ENCODE measurements at regions not wholly inside any gene's neighbourhood (a gene's known extent, or its start where the extent isn't known, plus 50 kb on each side); places are given as distances from the start of the nearest gene placed in this dataset.
"Not testable (repeated sequence)": the region's sequence is repeated elsewhere in the genome, so short reads cannot be mapped to it uniquely, and the experiment has no call there.

- DNase-seq (ENCODE audit: low spot score), result no peak
Observed at GRCh38 chr18:40148960-40149359, 1806.1 kb upstream of the PIK3C3 start.

DNA sequence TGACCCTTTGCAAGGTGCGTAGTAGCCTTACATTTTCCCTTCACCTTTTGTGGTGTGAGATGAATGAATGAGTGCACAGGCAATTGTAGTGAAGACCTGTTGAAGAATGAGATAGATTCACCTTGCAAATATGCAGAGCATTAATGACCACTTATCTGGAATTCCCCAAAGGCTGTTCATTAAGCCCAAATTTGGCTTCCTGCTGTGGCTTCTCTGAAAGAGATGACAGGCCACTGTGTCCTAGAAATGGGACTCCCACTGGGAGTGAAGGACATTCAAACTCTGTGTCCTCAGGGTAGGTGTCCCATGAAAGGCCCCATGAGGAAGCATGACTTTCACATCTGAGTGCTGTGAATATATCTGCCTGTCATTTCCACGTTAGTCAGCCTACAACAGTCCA, 1821.8 kb upstream of the PIK3C3 start:
- no peak for DNase-seq (ENCODE audit: low spot score)

DNA sequence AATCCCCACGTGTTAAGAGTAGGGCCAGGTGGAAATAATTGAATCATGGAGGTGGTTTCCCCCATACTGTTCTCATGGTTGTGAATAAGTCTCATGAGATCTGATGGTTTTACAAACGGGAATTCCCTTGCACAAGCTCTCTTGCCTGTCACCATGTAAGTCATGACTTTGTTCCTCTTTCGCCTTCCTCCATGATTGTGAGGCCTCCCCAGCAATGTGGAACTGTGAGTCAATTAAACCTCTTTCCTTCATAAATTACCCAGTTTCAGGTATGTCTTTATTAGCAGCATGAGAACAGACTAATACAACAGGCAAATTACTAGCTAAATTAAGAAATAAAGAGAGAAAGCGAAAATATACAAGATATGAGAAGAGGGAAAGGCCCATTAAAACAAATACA, 1822.6 kb upstream of the PIK3C3 start:
- not testable (repeated sequence) for DNase-seq (ENCODE audit: low spot score)

GRCh38 chr18:40124107-40124506, 1830.9 kb upstream of the PIK3C3 start:
- no peak for DNase-seq (ENCODE audit: low spot score)

DNA sequence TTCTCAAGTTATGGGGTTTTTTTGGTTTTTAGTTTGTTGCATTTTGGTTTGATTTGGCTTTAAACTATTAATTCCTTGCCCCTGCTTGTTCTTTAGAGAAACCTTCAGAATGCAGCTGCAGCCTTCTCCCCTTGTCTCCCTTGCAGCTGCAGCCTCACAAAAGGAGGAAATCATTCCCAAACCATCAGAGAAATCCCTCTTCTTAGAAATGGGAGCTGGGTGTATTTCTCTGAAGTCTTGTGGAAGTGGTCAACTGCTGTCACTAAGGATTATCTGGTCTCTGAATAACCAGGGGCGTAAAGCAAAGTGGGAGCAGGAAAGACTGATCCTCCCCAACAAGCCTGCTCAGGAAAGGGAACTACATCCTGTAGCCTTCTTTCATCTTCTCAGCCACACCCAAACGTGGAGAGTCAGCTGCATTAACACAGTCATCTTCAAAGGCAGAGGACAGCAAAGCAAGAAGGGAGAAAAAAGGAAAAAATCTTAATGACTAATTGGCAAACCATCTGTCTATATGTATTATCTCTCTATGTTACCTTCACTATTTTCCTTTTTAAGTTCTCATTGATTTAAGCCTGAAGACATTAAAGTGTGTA, 1834.1 kb upstream of the PIK3C3 start:
- DNase-seq (ENCODE audit: low spot score), result no peak

DNA sequence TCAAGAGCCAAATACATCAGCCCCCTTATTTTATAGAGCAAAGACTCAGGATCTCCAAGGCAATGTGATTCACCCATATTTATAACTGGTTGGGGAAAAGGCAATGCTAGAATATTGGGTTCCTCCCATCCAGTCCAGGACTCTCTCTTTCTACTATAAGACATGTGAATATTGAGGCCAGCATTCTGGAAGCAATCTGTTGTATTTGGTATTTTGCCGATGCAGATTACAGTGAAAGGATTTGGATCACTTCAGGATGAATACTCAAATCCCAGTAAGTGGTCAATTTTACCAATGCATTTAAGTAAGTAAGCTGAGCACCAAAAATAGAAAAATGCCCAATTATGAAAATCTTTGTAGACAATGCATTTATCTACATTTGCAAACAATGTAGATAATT, 1834.7 kb upstream of the PIK3C3 start:
- no peak for DNase-seq (ENCODE audit: low spot score)

GRCh38 chr18:40119581-40119980, 1835.5 kb upstream of the PIK3C3 start:
- not testable (repeated sequence) for DNase-seq (ENCODE audit: low spot score)

DNA sequence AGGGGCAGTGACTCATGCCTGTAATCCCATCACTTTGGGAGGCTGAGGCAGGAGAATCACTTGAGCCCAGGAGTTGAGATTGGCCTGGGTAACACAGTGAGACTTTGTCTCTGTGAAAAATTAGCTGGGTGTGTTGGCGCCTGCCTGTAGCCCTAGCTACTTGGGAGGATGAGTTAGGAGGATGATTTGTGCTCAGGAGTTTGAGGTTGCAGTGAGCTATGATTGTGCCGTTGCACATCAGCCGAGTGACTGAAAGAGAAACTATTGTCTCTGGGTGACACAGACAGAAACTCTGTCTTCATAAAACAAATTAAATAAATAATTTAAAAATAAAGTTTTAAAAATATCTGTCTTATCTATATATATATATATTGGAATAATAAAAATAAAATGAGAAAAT, 1844.6 kb upstream of the PIK3C3 start:
- DNase-seq (ENCODE audit: low spot score), result no peak

DNA sequence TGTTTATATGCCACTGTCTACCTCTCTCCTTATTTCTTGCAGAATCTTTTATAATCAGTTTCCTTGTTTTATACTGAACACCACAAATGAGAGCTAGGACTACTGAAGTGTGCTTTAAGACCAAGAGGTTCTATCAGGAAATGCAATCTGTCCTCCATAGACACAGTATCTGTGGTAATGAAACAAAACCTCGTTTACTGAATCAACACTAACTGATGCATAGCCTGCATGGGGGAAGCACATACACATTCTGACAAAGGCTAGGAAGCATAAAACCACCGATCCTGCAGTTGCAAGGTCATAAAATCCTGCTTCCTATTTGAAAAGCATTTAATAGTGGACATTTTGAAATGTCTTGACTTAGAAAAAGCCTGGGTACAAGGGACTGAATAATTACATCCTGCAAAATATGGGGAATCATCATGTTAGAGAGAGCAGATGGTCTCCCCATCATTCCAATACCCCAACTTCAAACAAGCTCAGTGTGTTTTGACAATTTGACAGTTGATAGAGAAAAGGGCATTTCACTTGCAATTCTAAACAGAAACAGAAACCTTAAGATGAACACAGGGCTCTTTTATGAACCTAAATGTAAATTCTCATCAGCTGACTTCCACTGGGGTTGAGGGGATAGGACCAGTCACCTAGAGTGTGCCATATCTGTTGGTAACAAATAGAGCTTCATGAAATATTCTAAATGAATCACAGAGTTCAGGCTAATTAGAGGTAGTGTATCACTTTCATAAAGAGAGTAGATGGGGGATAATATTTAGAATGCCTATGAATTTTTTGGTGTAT, 1845.6 kb upstream of the PIK3C3 start:
- DNase-seq (ENCODE audit: low spot score), result no peak

- no peak for DNase-seq (ENCODE audit: low spot score)
Observed at GRCh38 chr18:40108596-40108995, 1846.4 kb upstream of the PIK3C3 start.

GRCh38 chr18:40102903-40103302, 1852.1 kb upstream of the PIK3C3 start:
- DNase-seq (ENCODE audit: low spot score), result no peak

GRCh38 chr18:40099641-40100040, 1855.4 kb upstream of the PIK3C3 start:
- no peak for DNase-seq (ENCODE audit: low spot score)

GRCh38 chr18:40096675-40097074, 1858.4 kb upstream of the PIK3C3 start:
- DNase-seq (ENCODE audit: low spot score), result no peak

DNA sequence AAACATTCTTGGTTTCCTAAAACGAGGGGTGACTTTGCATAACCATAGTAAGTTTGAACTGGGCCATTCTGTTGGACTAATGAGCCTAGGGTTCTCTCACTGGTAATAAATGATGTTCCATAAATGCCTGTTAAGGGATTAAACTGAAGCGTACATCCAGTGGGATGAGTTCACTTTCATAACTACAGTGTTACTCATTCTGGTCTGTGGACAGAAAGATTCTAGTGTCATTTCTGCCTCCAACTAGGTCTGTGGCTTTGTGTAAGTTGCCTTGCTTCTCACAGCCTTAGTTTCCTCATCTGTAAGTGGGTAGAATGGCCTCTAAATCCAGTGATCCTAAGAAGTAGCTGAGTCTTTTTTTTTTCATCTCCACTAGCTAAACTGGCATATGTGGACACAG, 1860.6 kb upstream of the PIK3C3 start:
- DNase-seq (ENCODE audit: low spot score), result no peak

- DNase-seq (ENCODE audit: low spot score), result no peak
Observed at GRCh38 chr18:40088130-40088529, 1866.9 kb upstream of the PIK3C3 start.

DNA sequence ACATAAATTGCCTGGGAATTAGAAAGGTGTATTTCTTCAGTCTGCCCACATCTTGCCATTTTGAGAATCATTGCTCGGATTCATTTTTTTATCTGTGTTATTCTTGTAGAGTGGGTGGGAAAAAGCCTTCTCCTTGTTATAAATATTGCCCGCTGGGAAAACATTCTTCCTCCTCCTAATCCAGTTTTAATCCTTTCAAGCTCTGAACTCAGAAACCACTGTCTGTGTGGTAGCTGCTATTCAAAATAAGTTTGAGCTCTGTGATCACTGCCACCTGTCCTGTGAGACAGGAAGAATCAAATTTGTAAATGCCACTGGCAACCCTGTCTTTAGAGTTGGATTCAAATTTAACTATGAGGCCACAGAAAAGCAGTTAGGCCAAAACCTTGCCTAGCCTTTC, 1875.2 kb upstream of the PIK3C3 start:
- no peak for DNase-seq (ENCODE audit: low spot score)

DNA sequence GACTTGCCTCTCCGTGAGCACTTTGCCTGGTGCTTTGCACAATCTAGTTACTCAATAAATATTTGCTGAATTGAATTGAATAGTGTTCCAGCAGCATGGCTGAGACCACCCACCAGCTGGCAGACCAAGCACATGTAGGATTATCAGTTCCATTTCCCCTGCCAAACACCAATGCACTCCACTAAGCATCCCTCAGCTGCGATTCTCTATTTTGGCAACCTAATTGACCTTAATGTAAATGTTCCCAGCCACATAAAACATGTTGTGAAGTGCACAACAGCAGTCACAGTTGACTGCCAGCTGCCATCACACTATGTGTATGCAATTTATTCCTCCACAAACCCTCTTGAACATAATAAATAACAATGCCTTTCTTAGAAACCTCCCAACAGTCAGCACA, 1879.4 kb upstream of the PIK3C3 start:
- DNase-seq (ENCODE audit: low spot score), result no peak

DNA sequence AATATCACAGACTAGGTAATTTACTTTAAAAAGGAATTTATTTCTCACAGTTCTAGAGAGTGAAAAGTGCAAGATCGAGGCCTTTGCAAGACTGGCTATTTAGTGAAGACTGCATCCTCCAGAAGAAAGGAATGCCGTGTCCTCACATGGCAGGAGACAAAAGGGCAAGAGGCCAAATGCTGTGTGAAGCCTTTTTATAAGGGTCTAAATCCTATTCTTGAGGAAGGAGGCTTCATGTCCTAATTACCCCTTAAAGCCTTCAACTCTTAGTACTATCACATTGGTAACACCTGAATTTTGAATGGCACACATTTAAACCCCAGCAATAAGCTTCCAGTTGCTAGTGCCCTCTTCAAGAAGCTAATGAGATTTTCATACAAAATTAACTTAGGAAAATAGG, 1882.3 kb upstream of the PIK3C3 start:
- DNase-seq (ENCODE audit: low spot score), result no peak

GRCh38 chr18:40066368-40066767, 1888.7 kb upstream of the PIK3C3 start:
- no peak for DNase-seq (ENCODE audit: low spot score)

DNA sequence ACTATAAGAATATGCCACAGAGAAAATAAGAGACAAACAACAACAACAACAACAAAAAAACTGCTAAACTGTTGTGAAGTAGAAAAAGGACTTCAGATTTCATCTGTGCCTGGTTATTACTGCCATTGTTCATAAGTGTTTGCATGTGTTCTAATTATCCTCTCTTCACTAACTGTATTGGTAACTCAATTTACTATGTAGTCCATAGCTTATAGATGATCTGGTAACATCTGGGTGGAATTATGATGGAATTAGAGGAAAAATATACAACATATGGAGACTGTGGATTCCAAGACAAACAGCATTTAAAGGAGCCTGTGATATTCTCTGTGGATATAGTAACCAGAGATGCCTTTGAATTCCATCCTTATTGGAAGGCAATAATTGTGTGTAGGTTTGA, 1891.5 kb upstream of the PIK3C3 start:
- no peak for DNase-seq (ENCODE audit: low spot score)

DNA sequence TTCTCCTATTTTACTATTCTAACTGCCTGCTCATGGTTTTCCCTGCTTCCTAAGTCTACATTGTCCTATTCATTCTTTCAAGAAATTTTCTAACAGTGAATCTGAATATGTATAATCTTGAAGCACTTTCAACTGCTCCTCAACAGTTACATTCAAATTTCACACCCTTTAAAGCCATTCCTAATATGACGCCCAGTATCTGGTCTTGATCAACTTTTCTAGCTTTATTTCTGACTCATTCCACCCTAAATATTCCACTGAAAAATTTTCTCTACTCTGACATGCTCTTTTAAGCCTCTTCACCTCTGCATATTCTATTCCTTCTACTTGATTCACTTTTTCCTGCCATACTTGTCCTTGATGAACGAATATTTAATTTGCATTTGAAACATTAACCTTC, 1893.9 kb upstream of the PIK3C3 start:
- DNase-seq (ENCODE audit: low spot score), result no peak

- DNase-seq (ENCODE audit: low spot score), result no peak
Observed at GRCh38 chr18:40060562-40060961, 1894.5 kb upstream of the PIK3C3 start.

DNA sequence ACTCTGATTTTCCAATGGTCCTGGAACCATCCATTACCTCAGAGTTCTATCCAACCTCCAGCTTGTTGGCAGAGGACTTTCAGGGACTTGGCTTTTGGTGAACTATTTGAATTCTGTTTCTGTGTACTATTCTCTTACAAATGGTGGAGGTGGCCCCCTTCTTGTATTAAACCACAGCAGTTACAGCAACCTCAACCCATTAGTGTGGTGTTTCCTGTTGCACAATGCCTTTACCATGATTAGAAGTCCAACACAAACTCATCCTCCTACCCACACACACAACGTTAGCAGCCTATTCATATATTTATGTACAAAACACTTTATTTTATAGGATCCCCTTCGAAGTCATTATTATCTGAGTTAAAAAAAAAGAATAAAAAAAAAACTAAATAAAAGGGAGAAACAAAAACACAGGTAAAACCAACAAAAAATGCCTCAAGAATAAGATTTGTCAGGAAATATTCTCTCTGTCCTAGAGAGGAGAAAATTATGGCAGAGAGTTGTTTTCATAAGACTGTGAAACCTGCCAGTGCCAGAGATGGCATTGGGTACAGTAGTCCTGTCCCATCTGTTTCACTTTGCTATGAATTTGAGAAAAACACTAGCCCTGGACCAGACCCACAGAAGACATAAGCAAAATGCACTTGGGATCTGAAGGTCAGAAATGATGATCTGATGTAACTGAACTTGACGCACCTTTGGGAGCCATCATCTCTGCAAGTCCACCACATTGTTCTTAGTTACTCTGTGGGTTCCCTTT, 1896.0 kb upstream of the PIK3C3 start:
- no peak for DNase-seq (ENCODE audit: low spot score)

All from CD4-positive, alpha-beta T cell treated with Interleukin-15 for 4 hours (primary cell).